IMR-90 (cell line): ENCODE measurements at regions not wholly inside any gene's neighbourhood (a gene's known extent, or its start where the extent isn't known, plus 50 kb on each side); places are given as distances from the start of the nearest gene placed in this dataset.

Experiments
- ATAC-seq: fragments of 200-7000 bp; cut with Tn5 transposase; 2 replicates; pipeline ENCODE4 v1.9.1; 2020; ENCODE audit warnings: low read depth, mild to moderate bottlenecking, moderate library complexity
- BruUV-seq: library from RNA; stranded (reverse); fragments of 400-500 nt; replicated peaks from 2 replicates; lab custom pipeline; 2021; lab: Mats Ljungman, UMichigan
- CTCF ChIA-PET: fragments of 300-600 bp; formaldehyde crosslinking; extraction: SDS; loops from one replicate; lab custom pipeline; 2021; ENCODE audit warnings: antibody characterized with exemption; lab: Yijun Ruan, JAX
- POLR2A ChIA-PET: fragments of 300-600 bp; sonication (Branson Sonifier 250); formaldehyde crosslinking; loops from one replicate; lab custom pipeline; 2022; ENCODE audit warnings: antibody characterized with exemption; ENCODE audit not compliant: unreplicated experiment; lab: Charles Lee
- DNase-seq: peaks from one replicate; pipeline ENCODE4 v3.0.0; 2013
- H2AFZ ChIP-seq: replicated peaks from 2 replicates; pipeline ENCODE3; 2013; ENCODE audit warnings: low read length, mild to moderate bottlenecking; ENCODE audit not compliant: poor library complexity
- H2AK5ac ChIP-seq: 2 replicates; pipeline ENCODE4 v1.6.1; 2013; ENCODE audit warnings: low read depth, low read length, inconsistent platforms
- H2AK9ac ChIP-seq: replicated peaks from 2 replicates; pipeline ENCODE3; 2013; ENCODE audit warnings: mild to moderate bottlenecking, low read depth, low read length, moderate library complexity; ENCODE audit not compliant: poor library complexity
- H2BK120ac ChIP-seq: 2 replicates; pipeline ENCODE4 v1.6.1; 2013; ENCODE audit warnings: low read depth, low read length, inconsistent platforms
- H2BK15ac ChIP-seq: 3 replicates; pipeline ENCODE4 v1.6.1; 2013; ENCODE audit warnings: low read depth, low read length, inconsistent platforms
- H2BK20ac ChIP-seq: 2 replicates; pipeline ENCODE4 v1.6.1; 2013; ENCODE audit warnings: low read depth, mild to moderate bottlenecking, inconsistent platforms, low read length, moderate library complexity
- H2BK5ac ChIP-seq: 2 replicates; pipeline ENCODE4 v1.6.1; 2013; ENCODE audit warnings: mild to moderate bottlenecking, low read depth, low read length, inconsistent platforms; ENCODE audit not compliant: poor library complexity, severe bottlenecking
- H3K14ac ChIP-seq: replicated peaks from 2 replicates; pipeline ENCODE4 v1.6.1; 2013; ENCODE audit warnings: low read depth, low read length, inconsistent platforms
- H3K18ac ChIP-seq: 2 replicates; pipeline ENCODE4 v1.6.1; 2013; ENCODE audit warnings: low read depth, low read length, control low read depth
- H3K23ac ChIP-seq: 2 replicates; pipeline ENCODE4 v1.6.1; 2013; ENCODE audit warnings: low read depth, low read length, inconsistent platforms
- H3K27ac ChIP-seq: 2 replicates; pipeline ENCODE4 v1.5.1; 2013; ENCODE audit warnings: mild to moderate bottlenecking, control low read depth, low read length; ENCODE audit not compliant: insufficient read depth
- H3K27me3 ChIP-seq: 2 replicates; pipeline ENCODE4 v1.6.1; 2013; ENCODE audit warnings: low read length; ENCODE audit not compliant: control insufficient read depth, insufficient read depth
- H3K36me3 ChIP-seq: 2 replicates; pipeline ENCODE4 v1.6.1; 2013; ENCODE audit warnings: low read length, mixed read lengths; ENCODE audit not compliant: control insufficient read depth, insufficient read depth
- H3K4ac ChIP-seq: 2 replicates; pipeline ENCODE4 v1.6.1; 2013; ENCODE audit warnings: low read depth, low read length, inconsistent platforms
- H3K4me1 ChIP-seq: 2 replicates; pipeline ENCODE4 v1.6.1; 2013; ENCODE audit warnings: low read length, mixed read lengths; ENCODE audit not compliant: control insufficient read depth, insufficient read depth
- H3K4me2 ChIP-seq: 2 replicates; pipeline ENCODE4 v1.6.1; 2013; ENCODE audit warnings: low read depth, mild to moderate bottlenecking, control low read depth, low read length, moderate library complexity
- H3K4me3 ChIP-seq: 2 replicates; pipeline ENCODE4 v1.5.1; 2013; ENCODE audit warnings: low read depth, mild to moderate bottlenecking, control low read depth, low read length, moderate library complexity; ENCODE audit not compliant: insufficient read depth
- H3K56ac ChIP-seq: 2 replicates; pipeline ENCODE4 v1.6.1; 2013; ENCODE audit warnings: low read length, inconsistent platforms; ENCODE audit not compliant: insufficient read depth; ENCODE audit errors: extremely low read depth
- H3K79me1 ChIP-seq, 2 experiments: 2 replicates each; pipeline ENCODE4 v1.6.1; 2013; ENCODE audit warnings: low read length in 2 of 2, inconsistent platforms in 1 of 2, low read depth in 1 of 2
- H3K9ac ChIP-seq: 2 replicates; pipeline ENCODE4 v1.6.1; 2013; ENCODE audit warnings: low read depth, low read length, control low read depth
- H3K9me1 ChIP-seq: 2 replicates; pipeline ENCODE4 v1.6.1; 2013; ENCODE audit warnings: low read length, inconsistent platforms; ENCODE audit not compliant: insufficient read depth
- H3K9me3 ChIP-seq: 2 replicates; pipeline ENCODE4 v1.6.1; 2013; ENCODE audit warnings: low read length; ENCODE audit not compliant: control insufficient read depth, insufficient read depth
- H4K20me1 ChIP-seq: 2 replicates; pipeline ENCODE4 v1.6.1; 2013; ENCODE audit warnings: low read length, inconsistent platforms; ENCODE audit not compliant: insufficient read depth
- H4K5ac ChIP-seq: 2 replicates; pipeline ENCODE4 v1.6.1; 2013; ENCODE audit warnings: mild to moderate bottlenecking, low read depth, low read length, control low read depth
- H4K8ac ChIP-seq, 2 experiments: 2 replicates each; pipeline ENCODE4 v1.6.1; 2013; ENCODE audit warnings: low read depth in 2 of 2, low read length in 2 of 2, control low read depth in 1 of 2, inconsistent platforms in 1 of 2
- H4K91ac ChIP-seq: 2 replicates; pipeline ENCODE4 v1.6.1; 2013; ENCODE audit warnings: low read depth, low read length, inconsistent platforms; ENCODE audit not compliant: insufficient read depth
- CEBPB ChIP-seq: IDR thresholded peaks from 2 replicates; pipeline ENCODE4 v1.6.1; 2012; ENCODE audit warnings: low read depth, low read length, improper control_type of control experiment
- CHD1 ChIP-seq: IDR thresholded peaks from 2 replicates; pipeline ENCODE4 v1.6.1; 2012; ENCODE audit warnings: low read depth, low read length, improper control_type of control experiment
- ELK1 ChIP-seq: fragments of 150-350 bp; IDR thresholded peaks from 2 replicates; pipeline ENCODE4 v1.6.1; 2016; ENCODE audit warnings: low read depth, mild to moderate bottlenecking, low read length, moderate library complexity, borderline replicate concordance
- FOS ChIP-seq: fragments of 150-350 bp; IDR thresholded peaks from 2 replicates; pipeline ENCODE4 v1.6.1; 2016; ENCODE audit warnings: low read depth, low read length
- MAFK ChIP-seq: IDR thresholded peaks from 2 replicates; pipeline ENCODE4 v1.6.1; 2012; ENCODE audit warnings: low read depth, low read length, improper control_type of control experiment
- MAZ ChIP-seq: IDR thresholded peaks from 2 replicates; pipeline ENCODE4 v1.6.1; 2012; ENCODE audit warnings: low read depth, mild to moderate bottlenecking, low read length, improper control_type of control experiment, moderate library complexity, borderline replicate concordance
- NFE2L2 ChIP-seq: fragments of 150-350 bp; IDR thresholded peaks from 2 replicates; pipeline ENCODE4 v1.6.1; 2016; ENCODE audit warnings: low read depth, mild to moderate bottlenecking, low read length
- RAD21 ChIP-seq: IDR thresholded peaks from 2 replicates; pipeline ENCODE4 v1.6.1; 2012; ENCODE audit warnings: low read length, improper control_type of control experiment
- RFX5 ChIP-seq: IDR thresholded peaks from 2 replicates; pipeline ENCODE4 v1.8.0; 2012; ENCODE audit warnings: low read depth, mild to moderate bottlenecking, low read length, moderate library complexity
- SMC3 ChIP-seq: fragments of 150-350 bp; IDR thresholded peaks from 2 replicates; pipeline ENCODE4 v1.6.1; 2016; ENCODE audit warnings: low read depth, mild to moderate bottlenecking, antibody characterized with exemption, low read length, moderate library complexity
- WGBS, 2 experiments: methylation state at CpG; one replicate each; pipeline versions ENCODE4 v1.1.5 to v1.1.7; 2013; ENCODE audit warnings: missing lambda C conversion rate in 2 of 2; ENCODE audit not compliant: insufficient read length in 1 of 2; ENCODE audit errors: extremely low coverage in 2 of 2; 5-methylcytosine and 5-hydroxymethylcytosine counted together
- dilution Hi-C: fragments of 300-500 bp; cut with HindIII; formaldehyde crosslinking; loops from one replicate; pipeline ENCODE4 v1.14.3; 2018; ENCODE audit warnings: low sequenced_read_pairs; ENCODE audit not compliant: unreplicated experiment
- in situ Hi-C: fragments of 300-500 bp; cut with MboI; formaldehyde crosslinking; loops from 3 replicates; pipeline ENCODE4 v1.14.3; 2019; ENCODE audit warnings: low sequenced_read_pairs, inconsistent platforms, mixed read lengths
- intact Hi-C: fragments of 100-400 bp; cut with micrococcal nuclease; formaldehyde crosslinking; loops from 2 replicates; pipeline ENCODE4 v1.10.0; 2022
- TF ChIP-seq, protein P1 (sequence below): fragments of 150-350 bp; IDR thresholded peaks from 2 replicates; pipeline ENCODE4 v1.6.1; 2017; ENCODE audit warnings: mild to moderate bottlenecking, antibody characterized with exemption, low read length, low read depth

DNA sequence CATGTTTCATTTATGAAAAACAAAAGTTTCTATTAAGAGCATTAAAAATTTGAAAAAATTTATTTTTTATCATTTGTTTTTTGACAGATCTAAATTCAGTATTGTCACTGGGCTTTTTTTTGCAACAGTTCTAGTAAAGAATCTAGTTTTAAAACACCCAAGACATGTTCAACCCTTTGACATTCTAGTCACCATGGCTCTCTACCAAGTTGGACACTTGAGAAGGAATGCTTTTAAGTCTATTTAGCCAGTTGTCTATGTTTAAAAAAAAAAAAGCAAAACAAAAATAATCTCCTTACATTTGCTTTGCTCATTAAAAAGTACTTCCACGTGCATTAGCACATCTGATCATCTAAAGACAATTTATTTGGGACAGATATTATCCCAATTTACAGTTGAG is 417.5 kb downstream of the RSL24D1 start:
- no peak overlapping the region for H2AFZ ChIP-seq
- ATAC-seq (no peak), DNase-seq (no peak)
- no peak overlapping the region for H4K8ac ChIP-seq
- no peak for TF ChIP-seq MAFK
- TF ChIP-seq ELK1 = no peak
- no peak for TF ChIP-seq RFX5
- TF ChIP-seq, protein P1, sequence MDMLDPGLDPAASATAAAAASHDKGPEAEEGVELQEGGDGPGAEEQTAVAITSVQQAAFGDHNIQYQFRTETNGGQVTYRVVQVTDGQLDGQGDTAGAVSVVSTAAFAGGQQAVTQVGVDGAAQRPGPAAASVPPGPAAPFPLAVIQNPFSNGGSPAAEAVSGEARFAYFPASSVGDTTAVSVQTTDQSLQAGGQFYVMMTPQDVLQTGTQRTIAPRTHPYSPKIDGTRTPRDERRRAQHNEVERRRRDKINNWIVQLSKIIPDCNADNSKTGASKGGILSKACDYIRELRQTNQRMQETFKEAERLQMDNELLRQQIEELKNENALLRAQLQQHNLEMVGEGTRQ = no peak
- TF ChIP-seq FOS = no peak
- no peak for TF ChIP-seq NFE2L2
- no peak for TF ChIP-seq CEBPB
- TF ChIP-seq RAD21 = no peak
- TF ChIP-seq MAZ = no peak
- no peak for TF ChIP-seq CHD1
- no peak for TF ChIP-seq SMC3
- no peak overlapping the region for H2AK5ac ChIP-seq
- H3K79me1 ChIP-seq = no peaks in the 10 kb centered on the region
- no peak overlapping the region for H2BK120ac ChIP-seq
- H2AK9ac ChIP-seq = no peak overlapping the region
- no peak overlapping the region for H2BK20ac ChIP-seq
- H2BK15ac ChIP-seq = no peak overlapping the region
- no TSS peak for BruUV-seq
- H3K4me3 ChIP-seq = no peak overlapping the region
- dilution Hi-C loops = no loop called here
- H2BK5ac ChIP-seq = no peak overlapping the region
- H4K91ac ChIP-seq = no peak overlapping the region
- intact Hi-C loops = no loop called here
- 0 out of 2 replicates have a peak, but pooled peaks cover 2% of the 10 kb centered on the region for H3K9me3 ChIP-seq
- no peak overlapping the region for H3K18ac ChIP-seq
- H3K56ac ChIP-seq = no peak overlapping the region
- no peak overlapping the region for H3K23ac ChIP-seq
- no peak overlapping the region for H3K4me2 ChIP-seq
- ChIA-PET CTCF (no interaction called here), POLR2A (no interaction called here)
- in situ Hi-C loops = no loop called here
- H3K27me3 ChIP-seq = no peaks in the 10 kb centered on the region
- no CpG with 5 or more reads among the region's 1 CpG for WGBS, 2 experiments
- H3K4ac ChIP-seq = no peak overlapping the region
- H3K9ac ChIP-seq = no peak overlapping the region
- H3K27ac ChIP-seq = no peak overlapping the region
- H3K4me1 ChIP-seq = no peaks in the 10 kb centered on the region
- no peak overlapping the region for H4K5ac ChIP-seq
- H3K14ac ChIP-seq = no peak overlapping the region
- H3K9me1 ChIP-seq = no peaks in the 10 kb centered on the region
- H3K36me3 ChIP-seq = no peaks in the 10 kb centered on the region
- H4K20me1 ChIP-seq = no peaks in the 10 kb centered on the region
